IMR-90 (cell line): ENCODE measurements at regions not wholly inside any gene's neighbourhood (a gene's known extent, or its start where the extent isn't known, plus 50 kb on each side); places are given as distances from the start of the nearest gene placed in this dataset.

Experiments used
- ATAC-seq: fragments of 200-7000 bp; cut with Tn5 transposase; 2 replicates; pipeline ENCODE4 v1.9.1; 2020; ENCODE audit warnings: low read depth, mild to moderate bottlenecking, moderate library complexity
- BruUV-seq: library from RNA; stranded (reverse); fragments of 400-500 nt; replicated peaks from 2 replicates; lab custom pipeline; 2021; lab: Mats Ljungman, UMichigan
- CTCF ChIA-PET: fragments of 300-600 bp; formaldehyde crosslinking; extraction: SDS; loops from one replicate; lab custom pipeline; 2021; ENCODE audit warnings: antibody characterized with exemption; lab: Yijun Ruan, JAX
- POLR2A ChIA-PET: fragments of 300-600 bp; sonication (Branson Sonifier 250); formaldehyde crosslinking; loops from one replicate; lab custom pipeline; 2022; ENCODE audit warnings: antibody characterized with exemption; ENCODE audit not compliant: unreplicated experiment; lab: Charles Lee
- DNase-seq: peaks from one replicate; pipeline ENCODE4 v3.0.0; 2013
- H2AFZ ChIP-seq: replicated peaks from 2 replicates; pipeline ENCODE3; 2013; ENCODE audit warnings: low read length, mild to moderate bottlenecking; ENCODE audit not compliant: poor library complexity
- H2AK5ac ChIP-seq: 2 replicates; pipeline ENCODE4 v1.6.1; 2013; ENCODE audit warnings: low read depth, low read length, inconsistent platforms
- H2AK9ac ChIP-seq: replicated peaks from 2 replicates; pipeline ENCODE3; 2013; ENCODE audit warnings: mild to moderate bottlenecking, low read depth, low read length, moderate library complexity; ENCODE audit not compliant: poor library complexity
- H2BK120ac ChIP-seq: 2 replicates; pipeline ENCODE4 v1.6.1; 2013; ENCODE audit warnings: low read depth, low read length, inconsistent platforms
- H2BK15ac ChIP-seq: 3 replicates; pipeline ENCODE4 v1.6.1; 2013; ENCODE audit warnings: low read depth, low read length, inconsistent platforms
- H2BK20ac ChIP-seq: 2 replicates; pipeline ENCODE4 v1.6.1; 2013; ENCODE audit warnings: low read depth, mild to moderate bottlenecking, inconsistent platforms, low read length, moderate library complexity
- H2BK5ac ChIP-seq: 2 replicates; pipeline ENCODE4 v1.6.1; 2013; ENCODE audit warnings: mild to moderate bottlenecking, low read depth, low read length, inconsistent platforms; ENCODE audit not compliant: poor library complexity, severe bottlenecking
- H3K14ac ChIP-seq: replicated peaks from 2 replicates; pipeline ENCODE4 v1.6.1; 2013; ENCODE audit warnings: low read depth, low read length, inconsistent platforms
- H3K18ac ChIP-seq: 2 replicates; pipeline ENCODE4 v1.6.1; 2013; ENCODE audit warnings: low read depth, low read length, control low read depth
- H3K23ac ChIP-seq: 2 replicates; pipeline ENCODE4 v1.6.1; 2013; ENCODE audit warnings: low read depth, low read length, inconsistent platforms
- H3K27ac ChIP-seq: 2 replicates; pipeline ENCODE4 v1.5.1; 2013; ENCODE audit warnings: mild to moderate bottlenecking, control low read depth, low read length; ENCODE audit not compliant: insufficient read depth
- H3K27me3 ChIP-seq: 2 replicates; pipeline ENCODE4 v1.6.1; 2013; ENCODE audit warnings: low read length; ENCODE audit not compliant: control insufficient read depth, insufficient read depth
- H3K36me3 ChIP-seq: 2 replicates; pipeline ENCODE4 v1.6.1; 2013; ENCODE audit warnings: low read length, mixed read lengths; ENCODE audit not compliant: control insufficient read depth, insufficient read depth
- H3K4ac ChIP-seq: 2 replicates; pipeline ENCODE4 v1.6.1; 2013; ENCODE audit warnings: low read depth, low read length, inconsistent platforms
- H3K4me1 ChIP-seq: 2 replicates; pipeline ENCODE4 v1.6.1; 2013; ENCODE audit warnings: low read length, mixed read lengths; ENCODE audit not compliant: control insufficient read depth, insufficient read depth
- H3K4me2 ChIP-seq: 2 replicates; pipeline ENCODE4 v1.6.1; 2013; ENCODE audit warnings: low read depth, mild to moderate bottlenecking, control low read depth, low read length, moderate library complexity
- H3K4me3 ChIP-seq: 2 replicates; pipeline ENCODE4 v1.5.1; 2013; ENCODE audit warnings: low read depth, mild to moderate bottlenecking, control low read depth, low read length, moderate library complexity; ENCODE audit not compliant: insufficient read depth
- H3K56ac ChIP-seq: 2 replicates; pipeline ENCODE4 v1.6.1; 2013; ENCODE audit warnings: low read length, inconsistent platforms; ENCODE audit not compliant: insufficient read depth; ENCODE audit errors: extremely low read depth
- H3K79me1 ChIP-seq, 2 experiments: 2 replicates each; pipeline ENCODE4 v1.6.1; 2013; ENCODE audit warnings: low read length in 2 of 2, inconsistent platforms in 1 of 2, low read depth in 1 of 2
- H3K9ac ChIP-seq: 2 replicates; pipeline ENCODE4 v1.6.1; 2013; ENCODE audit warnings: low read depth, low read length, control low read depth
- H3K9me1 ChIP-seq: 2 replicates; pipeline ENCODE4 v1.6.1; 2013; ENCODE audit warnings: low read length, inconsistent platforms; ENCODE audit not compliant: insufficient read depth
- H3K9me3 ChIP-seq: 2 replicates; pipeline ENCODE4 v1.6.1; 2013; ENCODE audit warnings: low read length; ENCODE audit not compliant: control insufficient read depth, insufficient read depth
- H4K20me1 ChIP-seq: 2 replicates; pipeline ENCODE4 v1.6.1; 2013; ENCODE audit warnings: low read length, inconsistent platforms; ENCODE audit not compliant: insufficient read depth
- H4K5ac ChIP-seq: 2 replicates; pipeline ENCODE4 v1.6.1; 2013; ENCODE audit warnings: mild to moderate bottlenecking, low read depth, low read length, control low read depth
- H4K8ac ChIP-seq, 2 experiments: 2 replicates each; pipeline ENCODE4 v1.6.1; 2013; ENCODE audit warnings: low read depth in 2 of 2, low read length in 2 of 2, control low read depth in 1 of 2, inconsistent platforms in 1 of 2
- H4K91ac ChIP-seq: 2 replicates; pipeline ENCODE4 v1.6.1; 2013; ENCODE audit warnings: low read depth, low read length, inconsistent platforms; ENCODE audit not compliant: insufficient read depth
- BHLHE40 ChIP-seq: fragments of 150-350 bp; IDR thresholded peaks from 2 replicates; pipeline ENCODE4 v1.6.1; 2016; ENCODE audit warnings: mild to moderate bottlenecking, low read depth, low read length
- MAZ ChIP-seq: IDR thresholded peaks from 2 replicates; pipeline ENCODE4 v1.6.1; 2012; ENCODE audit warnings: low read depth, mild to moderate bottlenecking, low read length, improper control_type of control experiment, moderate library complexity, borderline replicate concordance
- POLR2A ChIP-seq: IDR thresholded peaks from 2 replicates; pipeline ENCODE4 v1.6.1; 2012; ENCODE audit warnings: mild to moderate bottlenecking, low read depth, low read length
- RAD21 ChIP-seq: IDR thresholded peaks from 2 replicates; pipeline ENCODE4 v1.6.1; 2012; ENCODE audit warnings: low read length, improper control_type of control experiment
- RCOR1 ChIP-seq: IDR thresholded peaks from 2 replicates; pipeline ENCODE4 v1.6.1; 2012; ENCODE audit warnings: mild to moderate bottlenecking, low read length, improper control_type of control experiment; ENCODE audit not compliant: insufficient replicate concordance
- RFX5 ChIP-seq: IDR thresholded peaks from 2 replicates; pipeline ENCODE4 v1.8.0; 2012; ENCODE audit warnings: low read depth, mild to moderate bottlenecking, low read length, moderate library complexity
- SMC3 ChIP-seq: fragments of 150-350 bp; IDR thresholded peaks from 2 replicates; pipeline ENCODE4 v1.6.1; 2016; ENCODE audit warnings: low read depth, mild to moderate bottlenecking, antibody characterized with exemption, low read length, moderate library complexity
- WGBS, 2 experiments: methylation state at CpG; one replicate each; pipeline versions ENCODE4 v1.1.5 to v1.1.7; 2013; ENCODE audit warnings: missing lambda C conversion rate in 2 of 2; ENCODE audit not compliant: insufficient read length in 1 of 2; ENCODE audit errors: extremely low coverage in 2 of 2; 5-methylcytosine and 5-hydroxymethylcytosine counted together
- dilution Hi-C: fragments of 300-500 bp; cut with HindIII; formaldehyde crosslinking; loops from one replicate; pipeline ENCODE4 v1.14.3; 2018; ENCODE audit warnings: low sequenced_read_pairs; ENCODE audit not compliant: unreplicated experiment
- in situ Hi-C: fragments of 300-500 bp; cut with MboI; formaldehyde crosslinking; loops from 3 replicates; pipeline ENCODE4 v1.14.3; 2019; ENCODE audit warnings: low sequenced_read_pairs, inconsistent platforms, mixed read lengths
- intact Hi-C: fragments of 100-400 bp; cut with micrococcal nuclease; formaldehyde crosslinking; loops from 2 replicates; pipeline ENCODE4 v1.10.0; 2022
- TF ChIP-seq, protein P1 (sequence below): conservative IDR thresholded peaks from 2 replicates; pipeline ENCODE4 v1.5.1; 2012; ENCODE audit warnings: mild to moderate bottlenecking, low read depth, low read length, improper control_type of control experiment
- TF ChIP-seq, protein P2 (sequence below): fragments of 150-350 bp; IDR thresholded peaks from 2 replicates; pipeline ENCODE4 v1.6.1; 2016; ENCODE audit warnings: low read depth, mild to moderate bottlenecking, low read length, moderate library complexity, borderline replicate concordance
- TF ChIP-seq, protein P3 (sequence below): fragments of 150-350 bp; IDR thresholded peaks from 2 replicates; pipeline ENCODE4 v1.6.1; 2017; ENCODE audit warnings: mild to moderate bottlenecking, antibody characterized with exemption, low read length, low read depth

DNA sequence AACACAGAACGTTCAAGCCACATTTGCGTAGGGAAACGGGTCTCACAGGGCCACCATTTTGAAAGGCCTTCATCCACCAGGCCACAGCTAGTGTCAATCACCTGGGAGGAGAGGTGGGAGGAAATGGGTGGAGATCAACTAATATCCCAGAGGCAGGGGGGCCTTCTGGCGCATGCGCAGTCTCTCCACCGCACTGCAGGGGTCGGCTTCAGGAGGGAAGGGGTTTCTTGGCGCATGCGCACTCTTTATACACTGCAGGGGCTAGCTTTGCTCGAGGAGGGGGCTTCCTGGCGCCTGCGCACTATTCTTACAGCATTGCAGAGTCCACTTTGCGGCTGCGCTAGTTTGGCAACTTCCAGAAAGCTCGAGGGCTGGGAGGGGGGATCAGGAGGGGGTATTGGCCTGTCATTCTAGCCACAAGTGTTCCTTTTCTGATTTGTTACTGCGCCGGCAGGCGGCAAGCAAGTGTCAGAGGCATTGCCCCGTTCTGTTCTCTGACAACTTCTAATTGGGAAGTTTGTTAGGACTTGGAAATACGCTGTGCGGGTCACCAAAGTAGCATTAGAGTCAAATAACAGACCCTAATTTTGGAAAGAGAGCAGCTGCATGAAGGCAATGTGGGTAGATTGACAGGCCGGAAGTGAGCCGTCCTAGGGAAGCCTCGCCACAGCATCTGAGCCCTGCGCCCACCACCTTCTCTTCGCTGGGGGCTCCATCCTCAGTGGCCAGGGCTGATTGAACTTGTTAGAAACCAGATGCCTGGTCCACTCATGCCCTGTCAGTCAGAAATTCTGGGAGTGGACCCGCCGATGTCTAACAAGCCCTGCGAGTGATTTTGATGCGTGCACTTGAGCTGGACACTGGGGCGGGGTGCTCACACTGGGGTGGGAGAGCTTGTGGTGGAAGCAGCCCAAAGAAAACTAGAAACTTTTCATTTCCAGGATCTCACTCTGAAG is 173.5 kb upstream of the NDN start:
- BruUV-seq = no TSS peak
- 65% methylated on average over 7 of the region's 31 CpGs; no CpG with 5 or more reads in 1 of the 2 experiments for WGBS, 2 experiments
- Histone ChIP-seq H3K27ac (no peak overlapping the region), H3K36me3 (no peaks in the 10 kb centered on the region), H2AK5ac (no peak overlapping the region), H3K9me1 (no peaks in the 10 kb centered on the region), H3K18ac (no peak overlapping the region), H3K79me1 (no peaks in the 10 kb centered on the region), H4K91ac (no peak overlapping the region), H4K20me1 (no peaks in the 10 kb centered on the region), H4K8ac (no peak overlapping the region), H2AFZ (no peak overlapping the region), H3K23ac (no peak overlapping the region), H4K5ac (no peak overlapping the region), H2BK15ac (no peak overlapping the region), H2BK120ac (no peak overlapping the region), H2BK20ac (no peak overlapping the region), H3K14ac (no peak overlapping the region), H3K4ac (no peak overlapping the region), H3K9ac (no peak overlapping the region), H3K4me3 (no peak overlapping the region), H3K4me2 (no peak overlapping the region), H3K9me3 (peaks cover 2% of the 10 kb centered on the region; the same call in 1 of the 2 replicates), H3K4me1 (no peaks in the 10 kb centered on the region), H3K27me3 (no peaks in the 10 kb centered on the region), H3K56ac (no peak overlapping the region), H2AK9ac (no peak overlapping the region), H2BK5ac (no peak overlapping the region)
- intact Hi-C loops (no loop called here), dilution Hi-C loops (no loop called here), in situ Hi-C loops (no loop called here)
- CTCF ChIA-PET = no interaction called here
- POLR2A ChIA-PET = no interaction called here
- TF ChIP-seq RFX5 (no peak), MAZ (no peak), SMC3 (no peak), RAD21 (no peak), BHLHE40 (no peak), POLR2A (no peak), RCOR1 (no peak)
- TF ChIP-seq, protein P1, sequence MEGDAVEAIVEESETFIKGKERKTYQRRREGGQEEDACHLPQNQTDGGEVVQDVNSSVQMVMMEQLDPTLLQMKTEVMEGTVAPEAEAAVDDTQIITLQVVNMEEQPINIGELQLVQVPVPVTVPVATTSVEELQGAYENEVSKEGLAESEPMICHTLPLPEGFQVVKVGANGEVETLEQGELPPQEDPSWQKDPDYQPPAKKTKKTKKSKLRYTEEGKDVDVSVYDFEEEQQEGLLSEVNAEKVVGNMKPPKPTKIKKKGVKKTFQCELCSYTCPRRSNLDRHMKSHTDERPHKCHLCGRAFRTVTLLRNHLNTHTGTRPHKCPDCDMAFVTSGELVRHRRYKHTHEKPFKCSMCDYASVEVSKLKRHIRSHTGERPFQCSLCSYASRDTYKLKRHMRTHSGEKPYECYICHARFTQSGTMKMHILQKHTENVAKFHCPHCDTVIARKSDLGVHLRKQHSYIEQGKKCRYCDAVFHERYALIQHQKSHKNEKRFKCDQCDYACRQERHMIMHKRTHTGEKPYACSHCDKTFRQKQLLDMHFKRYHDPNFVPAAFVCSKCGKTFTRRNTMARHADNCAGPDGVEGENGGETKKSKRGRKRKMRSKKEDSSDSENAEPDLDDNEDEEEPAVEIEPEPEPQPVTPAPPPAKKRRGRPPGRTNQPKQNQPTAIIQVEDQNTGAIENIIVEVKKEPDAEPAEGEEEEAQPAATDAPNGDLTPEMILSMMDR = no peak
- TF ChIP-seq, protein P2, sequence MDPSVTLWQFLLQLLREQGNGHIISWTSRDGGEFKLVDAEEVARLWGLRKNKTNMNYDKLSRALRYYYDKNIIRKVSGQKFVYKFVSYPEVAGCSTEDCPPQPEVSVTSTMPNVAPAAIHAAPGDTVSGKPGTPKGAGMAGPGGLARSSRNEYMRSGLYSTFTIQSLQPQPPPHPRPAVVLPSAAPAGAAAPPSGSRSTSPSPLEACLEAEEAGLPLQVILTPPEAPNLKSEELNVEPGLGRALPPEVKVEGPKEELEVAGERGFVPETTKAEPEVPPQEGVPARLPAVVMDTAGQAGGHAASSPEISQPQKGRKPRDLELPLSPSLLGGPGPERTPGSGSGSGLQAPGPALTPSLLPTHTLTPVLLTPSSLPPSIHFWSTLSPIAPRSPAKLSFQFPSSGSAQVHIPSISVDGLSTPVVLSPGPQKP = no peak
- TF ChIP-seq, protein P3, sequence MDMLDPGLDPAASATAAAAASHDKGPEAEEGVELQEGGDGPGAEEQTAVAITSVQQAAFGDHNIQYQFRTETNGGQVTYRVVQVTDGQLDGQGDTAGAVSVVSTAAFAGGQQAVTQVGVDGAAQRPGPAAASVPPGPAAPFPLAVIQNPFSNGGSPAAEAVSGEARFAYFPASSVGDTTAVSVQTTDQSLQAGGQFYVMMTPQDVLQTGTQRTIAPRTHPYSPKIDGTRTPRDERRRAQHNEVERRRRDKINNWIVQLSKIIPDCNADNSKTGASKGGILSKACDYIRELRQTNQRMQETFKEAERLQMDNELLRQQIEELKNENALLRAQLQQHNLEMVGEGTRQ = no peak
- ATAC-seq (no peak), DNase-seq (no peak)
